Prostate gland (tissue), 2 donors: ENCODE measurements at regions not wholly inside any gene's neighbourhood (a gene's known extent, or its start where the extent isn't known, plus 50 kb on each side); places are given as distances from the start of the nearest gene placed in this dataset.

ENCODE experiments used
- CTCF ChIP-seq, 4 experiments: fragments of 200-600 bp in 2 of 4; fragments of 450-650 bp in 2 of 4; sonication (generic) in 2 of 4; IDR thresholded peaks; 1 replicate in 3 of 4; 2 replicates in 1 of 4; pipeline ENCODE4 v1.5.1; 2016 to 2019; ENCODE audit warnings: antibody characterized with exemption in 4 of 4, mild to moderate bottlenecking in 2 of 4, moderate library complexity in 2 of 4
- POLR2A ChIP-seq: fragments of 450-650 bp; IDR thresholded peaks from one replicate; pipeline ENCODE4 v1.6.1; 2016; ENCODE audit warnings: antibody characterized with exemption, mild to moderate bottlenecking
- POLR2AphosphoS5 ChIP-seq: sonication (generic); formaldehyde crosslinking; IDR thresholded peaks from one replicate; pipeline ENCODE4 v1.6.1; 2017; ENCODE audit warnings: antibody characterized with exemption

- TF ChIP-seq POLR2AphosphoS5, result no peak
- no peak for TF ChIP-seq CTCF (IDR thresholded peaks at IDR 0.05)
- TF ChIP-seq POLR2A, result no peak
Measured at GRCh38 chr15:89400116-89400781, 65.6 kb upstream of the POLG start.
